GM12873 (cell line): ENCODE measurements at regions not wholly inside any gene's neighbourhood (a gene's known extent, or its start where the extent isn't known, plus 50 kb on each side); places are given as distances from the start of the nearest gene placed in this dataset.

ENCODE experiments used
- TF ChIP-seq, protein P1 (sequence below): IDR thresholded peaks from 2 replicates; pipeline ENCODE4 v1.5.1; 2012; ENCODE audit warnings: low read depth, mild to moderate bottlenecking, moderate library complexity, low read length, control low read depth; ENCODE audit not compliant: insufficient read depth; ENCODE audit errors: missing control alignments

DNA sequence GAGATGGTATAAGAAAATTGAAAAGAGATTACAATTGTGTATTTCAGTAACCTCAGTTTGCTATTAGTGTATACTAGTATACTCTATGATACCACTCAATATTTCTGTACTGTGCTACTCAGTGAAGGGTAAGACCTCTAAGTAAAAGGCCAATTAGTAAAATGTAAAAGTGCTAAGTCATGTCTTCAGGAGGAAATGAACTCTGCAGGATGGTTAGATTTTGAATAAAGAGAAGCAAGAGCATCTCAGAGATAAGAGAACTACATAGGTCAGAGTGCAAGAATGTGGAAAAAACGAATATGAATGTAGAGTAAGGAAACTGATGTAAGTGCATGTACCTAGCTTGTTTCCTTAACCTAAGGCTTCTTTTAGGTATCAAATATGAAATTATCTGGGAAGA lies 796.6 kb upstream of the GBE1 start:
- TF ChIP-seq, protein P1, sequence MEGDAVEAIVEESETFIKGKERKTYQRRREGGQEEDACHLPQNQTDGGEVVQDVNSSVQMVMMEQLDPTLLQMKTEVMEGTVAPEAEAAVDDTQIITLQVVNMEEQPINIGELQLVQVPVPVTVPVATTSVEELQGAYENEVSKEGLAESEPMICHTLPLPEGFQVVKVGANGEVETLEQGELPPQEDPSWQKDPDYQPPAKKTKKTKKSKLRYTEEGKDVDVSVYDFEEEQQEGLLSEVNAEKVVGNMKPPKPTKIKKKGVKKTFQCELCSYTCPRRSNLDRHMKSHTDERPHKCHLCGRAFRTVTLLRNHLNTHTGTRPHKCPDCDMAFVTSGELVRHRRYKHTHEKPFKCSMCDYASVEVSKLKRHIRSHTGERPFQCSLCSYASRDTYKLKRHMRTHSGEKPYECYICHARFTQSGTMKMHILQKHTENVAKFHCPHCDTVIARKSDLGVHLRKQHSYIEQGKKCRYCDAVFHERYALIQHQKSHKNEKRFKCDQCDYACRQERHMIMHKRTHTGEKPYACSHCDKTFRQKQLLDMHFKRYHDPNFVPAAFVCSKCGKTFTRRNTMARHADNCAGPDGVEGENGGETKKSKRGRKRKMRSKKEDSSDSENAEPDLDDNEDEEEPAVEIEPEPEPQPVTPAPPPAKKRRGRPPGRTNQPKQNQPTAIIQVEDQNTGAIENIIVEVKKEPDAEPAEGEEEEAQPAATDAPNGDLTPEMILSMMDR = no peak

DNA sequence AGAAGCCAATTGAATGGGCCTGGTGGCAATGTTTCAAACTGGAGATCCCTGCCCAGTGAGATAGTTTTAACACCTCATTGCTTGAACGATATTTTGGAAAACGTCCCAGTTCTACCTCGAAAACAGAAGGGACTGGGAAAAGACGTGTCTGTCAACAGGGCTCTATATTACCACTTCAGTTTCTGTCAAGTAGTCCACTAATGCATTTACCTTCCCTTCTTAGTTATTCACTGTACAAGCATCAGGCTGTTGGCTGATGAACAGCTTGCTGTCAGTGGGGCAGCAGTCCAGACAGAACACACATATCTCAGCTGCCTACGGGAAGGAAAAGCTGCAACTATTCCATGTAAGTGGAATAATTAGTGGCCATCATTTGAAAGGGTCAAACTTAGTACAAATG lies 794.7 kb upstream of the GBE1 start:
- TF ChIP-seq, protein P1 = no peak

DNA sequence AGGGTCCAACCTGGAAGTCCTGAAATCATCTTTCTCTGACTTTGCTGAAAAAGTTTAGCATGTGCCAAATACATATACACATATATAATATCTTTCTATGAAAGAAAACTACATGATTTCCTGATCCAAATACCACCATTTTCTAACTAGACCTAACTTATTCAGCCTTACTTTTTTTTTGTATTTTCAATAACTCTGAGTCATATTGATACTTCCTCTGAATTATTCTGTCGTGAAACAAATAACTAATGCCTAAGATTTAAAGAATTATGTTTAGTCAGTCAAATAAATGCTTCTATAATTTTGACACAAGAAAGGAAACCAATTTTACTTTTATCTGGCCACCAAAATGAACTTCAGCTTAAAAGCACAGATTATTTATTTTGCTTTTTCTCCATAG lies 760.2 kb upstream of the GBE1 start:
- TF ChIP-seq, protein P1 = no peak

DNA sequence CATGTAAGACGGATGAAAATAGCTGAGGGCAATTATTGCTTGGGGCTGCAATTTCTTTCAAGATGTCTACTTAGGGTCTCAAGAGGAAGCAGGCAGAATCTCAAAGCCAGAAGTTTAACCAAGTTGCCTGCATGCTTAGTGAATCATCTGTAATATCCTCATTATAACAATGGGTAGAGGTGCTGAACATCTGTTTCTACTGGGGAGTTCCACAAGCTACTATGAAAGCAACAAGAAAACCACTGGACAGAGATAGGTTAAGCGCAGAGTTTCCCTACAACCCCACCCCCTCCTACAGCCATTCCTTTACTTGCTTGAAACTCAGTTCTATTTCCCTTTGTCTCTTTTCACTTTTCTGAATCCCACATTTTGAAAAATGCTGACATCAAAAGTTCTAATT lies 759.4 kb upstream of the GBE1 start:
- TF ChIP-seq, protein P1 = no peak

DNA sequence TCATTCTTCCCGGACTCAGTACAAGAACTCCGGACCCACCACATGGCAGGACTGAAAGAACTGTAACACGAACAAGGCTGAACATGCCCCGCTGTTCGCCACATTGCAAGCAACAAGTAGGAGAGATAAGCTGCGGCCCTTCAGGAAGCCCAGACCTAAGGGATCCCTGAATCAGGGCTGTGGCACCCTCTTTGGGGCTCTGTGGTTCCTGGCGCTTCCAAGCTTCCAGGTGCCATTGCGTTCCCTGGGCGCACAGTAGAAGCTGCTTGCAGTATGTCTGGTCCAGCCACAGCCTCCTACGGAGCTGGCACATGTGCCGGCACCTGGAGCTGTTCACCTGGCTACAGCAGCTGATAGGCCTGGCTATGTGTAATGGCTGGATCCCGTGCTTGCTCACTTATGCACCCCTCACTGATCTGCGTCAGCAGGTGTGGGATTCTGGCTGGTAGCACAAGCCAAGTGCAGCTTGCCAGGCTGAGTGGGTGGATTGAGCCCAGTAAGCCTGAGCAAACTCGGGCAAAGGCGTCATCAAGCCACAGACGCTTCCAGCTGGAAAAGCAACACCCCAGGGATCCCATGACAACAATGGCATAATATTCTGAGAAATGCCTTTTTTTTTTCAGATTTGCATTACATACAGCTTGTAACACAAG lies 748.6 kb upstream of the GBE1 start:
- TF ChIP-seq, protein P1 = no peak

DNA sequence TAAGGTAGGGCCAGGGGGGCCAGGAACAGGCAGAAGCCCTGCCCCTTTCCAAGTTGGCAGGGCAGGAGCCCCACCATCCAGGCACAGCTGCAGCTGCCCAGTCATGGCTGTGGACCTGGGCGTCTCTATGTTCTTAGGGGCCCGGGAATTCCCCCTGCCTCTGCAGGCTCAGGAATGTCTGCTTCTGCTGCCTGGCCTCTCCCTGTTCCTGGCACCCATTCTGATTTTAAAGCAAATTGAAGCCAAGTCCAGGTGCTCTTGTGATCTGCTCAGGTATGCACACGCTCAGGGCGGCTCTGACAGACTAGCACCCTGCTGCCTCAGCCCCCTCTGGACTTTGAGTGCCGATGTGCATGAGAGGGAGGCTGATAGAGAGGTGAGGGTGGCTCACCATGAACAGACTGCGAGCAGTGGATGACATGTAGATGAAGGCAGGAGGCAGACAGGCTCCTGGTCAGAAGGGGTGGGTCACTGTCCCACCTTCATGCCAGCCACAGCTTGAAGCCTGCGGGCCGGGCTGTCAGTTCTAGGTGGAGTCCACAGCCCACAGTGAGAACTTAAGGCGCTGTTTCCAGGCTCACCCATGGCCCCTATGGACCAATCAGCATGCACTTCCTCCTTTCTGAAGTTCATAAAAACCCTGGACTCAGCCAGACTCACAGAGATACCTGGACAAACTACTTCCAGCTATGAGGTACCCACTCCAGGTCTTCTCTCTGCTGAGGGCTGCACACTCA lies 747.8 kb upstream of the GBE1 start:
- TF ChIP-seq, protein P1 = no peak

DNA sequence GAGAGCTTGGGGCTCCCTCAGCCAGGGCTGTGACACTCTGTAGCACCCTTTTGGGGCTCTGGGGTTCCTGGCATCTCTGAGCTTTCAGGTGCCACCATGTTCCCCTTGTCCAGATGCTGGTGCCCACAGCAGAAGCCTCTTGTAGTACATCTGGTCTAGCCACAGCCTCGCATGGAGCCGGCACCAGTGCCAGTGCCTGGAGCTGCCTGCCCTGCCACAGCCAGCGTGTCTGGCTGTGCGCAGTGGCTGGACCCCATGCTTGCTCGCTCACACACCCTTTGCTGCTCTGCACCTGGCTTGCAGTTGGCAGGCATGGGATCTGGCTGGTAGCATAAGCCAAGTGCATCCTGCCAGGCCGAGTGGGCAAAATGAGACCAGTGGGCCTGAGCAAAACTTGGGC lies 744.8 kb upstream of the GBE1 start:
- TF ChIP-seq, protein P1 = no peak
